RWPE2 (cell line): ENCODE measurements at regions not wholly inside any gene's neighbourhood (a gene's known extent, or its start where the extent isn't known, plus 50 kb on each side); places are given as distances from the start of the nearest gene placed in this dataset.

Source experiments
- ATAC-seq: fragments of 200-7000 bp; cut with Tn5 transposase; 3 replicates; pipeline ENCODE4 v1.9.1; 2021; ENCODE audit warnings: low read depth
- DNase-seq: peaks from one replicate; pipeline ENCODE4 v3.0.0-alpha.2; 2020; ENCODE audit warnings: low spot score
- H3K27ac ChIP-seq: fragments of 450-650 bp; 2 replicates; pipeline ENCODE4 v1.5.1; 2017; ENCODE audit warnings: mild to moderate bottlenecking; ENCODE audit not compliant: poor library complexity, severe bottlenecking
- H3K27me3 ChIP-seq: fragments of 250-450 bp; sonication (Bioruptor Pico); 2 replicates; pipeline ENCODE4 v1.5.1; 2021; ENCODE audit warnings: mild to moderate bottlenecking, moderate library complexity; ENCODE audit not compliant: insufficient read depth, poor library complexity, severe bottlenecking
- H3K36me3 ChIP-seq: fragments of 250-450 bp; sonication (Bioruptor Pico); 2 replicates; pipeline ENCODE4 v1.5.1; 2020; ENCODE audit warnings: low read depth, mild to moderate bottlenecking, moderate library complexity
- H3K4me1 ChIP-seq: fragments of 250-450 bp; sonication (Bioruptor Pico); 2 replicates; pipeline ENCODE4 v1.5.1; 2021; ENCODE audit warnings: mild to moderate bottlenecking, moderate library complexity; ENCODE audit not compliant: insufficient read depth, poor library complexity, severe bottlenecking
- H3K4me3 ChIP-seq: fragments of 250-450 bp; sonication (Bioruptor Pico); 2 replicates; pipeline ENCODE4 v1.5.1; 2021; ENCODE audit warnings: mild to moderate bottlenecking, moderate library complexity; ENCODE audit not compliant: severe bottlenecking
- H3K9me3 ChIP-seq: fragments of 250-450 bp; sonication (Bioruptor Pico); 2 replicates; pipeline ENCODE4 v1.5.1; 2021; ENCODE audit warnings: mild to moderate bottlenecking, moderate library complexity; ENCODE audit not compliant: severe bottlenecking
- TF ChIP-seq, protein P1 (sequence below): fragments of 450-650 bp; IDR thresholded peaks from one replicate; pipeline ENCODE4 v1.5.1; 2017; ENCODE audit warnings: mild to moderate bottlenecking, moderate library complexity; ENCODE audit not compliant: poor library complexity, severe bottlenecking

GRCh38 chr13:100854006-100854405 lies 179.4 kb upstream of the TMTC4 start:
- Histone ChIP-seq H3K27me3 (no peaks in the 10 kb centered on the region), H3K9me3 (no peaks in the 10 kb centered on the region), H3K4me1 (no peaks in the 10 kb centered on the region), H3K27ac (no peak overlapping the region), H3K4me3 (no peak overlapping the region), H3K36me3 (no peaks in the 10 kb centered on the region)
- DNase-seq, result no peak
- TF ChIP-seq, protein P1, sequence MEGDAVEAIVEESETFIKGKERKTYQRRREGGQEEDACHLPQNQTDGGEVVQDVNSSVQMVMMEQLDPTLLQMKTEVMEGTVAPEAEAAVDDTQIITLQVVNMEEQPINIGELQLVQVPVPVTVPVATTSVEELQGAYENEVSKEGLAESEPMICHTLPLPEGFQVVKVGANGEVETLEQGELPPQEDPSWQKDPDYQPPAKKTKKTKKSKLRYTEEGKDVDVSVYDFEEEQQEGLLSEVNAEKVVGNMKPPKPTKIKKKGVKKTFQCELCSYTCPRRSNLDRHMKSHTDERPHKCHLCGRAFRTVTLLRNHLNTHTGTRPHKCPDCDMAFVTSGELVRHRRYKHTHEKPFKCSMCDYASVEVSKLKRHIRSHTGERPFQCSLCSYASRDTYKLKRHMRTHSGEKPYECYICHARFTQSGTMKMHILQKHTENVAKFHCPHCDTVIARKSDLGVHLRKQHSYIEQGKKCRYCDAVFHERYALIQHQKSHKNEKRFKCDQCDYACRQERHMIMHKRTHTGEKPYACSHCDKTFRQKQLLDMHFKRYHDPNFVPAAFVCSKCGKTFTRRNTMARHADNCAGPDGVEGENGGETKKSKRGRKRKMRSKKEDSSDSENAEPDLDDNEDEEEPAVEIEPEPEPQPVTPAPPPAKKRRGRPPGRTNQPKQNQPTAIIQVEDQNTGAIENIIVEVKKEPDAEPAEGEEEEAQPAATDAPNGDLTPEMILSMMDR, result no peak
- ATAC-seq, result no peak

DNA sequence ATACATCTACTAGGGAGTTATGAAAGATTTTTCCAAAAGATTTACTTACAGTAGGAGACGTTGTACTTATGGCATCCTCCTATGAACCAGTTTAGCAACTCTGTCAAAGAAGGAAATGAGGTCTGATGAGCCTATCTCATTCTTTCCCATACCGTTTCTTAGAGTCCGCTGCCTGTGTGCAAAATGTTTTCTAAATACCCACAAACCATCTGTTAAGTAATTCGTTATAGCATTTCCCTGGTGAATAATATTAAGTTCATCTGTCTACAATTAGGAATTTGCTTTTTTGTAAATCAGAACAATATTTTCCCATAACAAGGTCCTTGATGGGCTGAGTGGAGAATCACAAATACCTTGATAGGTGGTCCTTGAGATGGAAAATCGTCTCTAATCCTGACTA lies 178.8 kb upstream of the TMTC4 start:
- ATAC-seq, result no peak
- TF ChIP-seq, protein P1, result no peak
- Histone ChIP-seq H3K27ac (no peak overlapping the region), H3K4me1 (no peaks in the 10 kb centered on the region), H3K4me3 (no peak overlapping the region), H3K36me3 (no peaks in the 10 kb centered on the region), H3K9me3 (no peaks in the 10 kb centered on the region), H3K27me3 (no peaks in the 10 kb centered on the region)
- no peak for DNase-seq

- TF ChIP-seq, protein P1, result no peak
- DNase-seq, result no peak
- H3K9me3 ChIP-seq, result no peaks in the 10 kb centered on the region
- H3K4me1 ChIP-seq, result no peaks in the 10 kb centered on the region
- H3K36me3 ChIP-seq, result no peaks in the 10 kb centered on the region
- H3K27me3 ChIP-seq, result no peaks in the 10 kb centered on the region
- no peak overlapping the region for H3K27ac ChIP-seq
- H3K4me3 ChIP-seq, result no peak overlapping the region
- ATAC-seq, result no peak
These were observed 177.6 kb upstream of the TMTC4 start for GRCh38 chr13:100852146-100852545.

DNA sequence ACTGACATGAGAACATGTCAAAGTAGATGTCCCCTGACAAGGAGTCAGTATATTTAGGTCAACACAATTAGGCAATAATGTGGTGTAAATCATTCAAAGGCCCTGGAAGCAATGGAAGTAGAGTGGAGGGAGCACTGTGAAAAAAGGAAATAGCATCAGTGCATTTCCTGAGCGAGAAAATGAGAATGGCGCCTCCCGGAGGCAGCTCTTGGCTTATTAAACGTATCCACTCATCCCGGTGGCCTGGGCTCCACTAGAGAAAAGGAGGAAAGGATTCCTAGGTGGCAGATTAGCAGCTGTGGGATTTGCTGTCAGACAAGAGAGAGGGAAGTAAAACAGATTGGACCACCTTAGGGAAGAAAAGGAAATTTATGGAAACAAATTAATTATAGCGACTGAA lies 173.7 kb upstream of the TMTC4 start:
- no peaks in the 10 kb centered on the region for H3K36me3 ChIP-seq

DNA sequence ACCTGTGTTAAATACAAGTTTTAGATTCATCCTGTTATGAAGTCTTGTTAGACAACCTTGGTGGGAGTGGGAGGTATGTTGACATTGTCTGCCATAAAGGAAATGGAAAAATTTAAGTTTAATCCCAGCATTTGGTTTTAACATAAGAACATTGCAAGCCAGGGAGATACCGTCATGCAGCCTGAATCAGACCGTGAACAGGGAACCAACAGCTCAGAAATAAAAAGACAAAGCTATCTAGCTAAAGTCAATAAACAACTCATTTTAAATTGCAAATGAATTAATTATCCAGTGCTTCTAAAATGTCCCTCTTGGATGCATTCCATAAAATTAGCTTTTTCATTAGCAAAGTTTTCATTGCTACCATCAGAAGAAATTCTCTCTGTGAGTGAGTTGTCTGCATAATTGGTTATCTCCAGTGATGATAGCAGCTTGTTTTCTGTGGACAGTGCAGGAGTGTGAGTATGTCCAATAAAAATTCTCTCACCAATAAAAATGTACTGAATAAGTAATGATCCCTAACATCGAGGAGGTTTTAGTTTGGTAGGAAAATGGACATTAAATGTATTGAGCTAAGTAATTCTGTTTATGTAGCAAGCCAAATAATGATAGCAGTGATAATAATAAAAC lies 170.6 kb upstream of the TMTC4 start:
- no peaks in the 10 kb centered on the region for H3K9me3 ChIP-seq
- H3K4me3 ChIP-seq, result no peak overlapping the region
- TF ChIP-seq, protein P1, result no peak
- no peak overlapping the region for H3K27ac ChIP-seq
- DNase-seq (no peak), ATAC-seq (no peak)
- H3K36me3 ChIP-seq, result no peaks in the 10 kb centered on the region
- no peaks in the 10 kb centered on the region for H3K27me3 ChIP-seq
- H3K4me1 ChIP-seq, result no peaks in the 10 kb centered on the region

More for the DNA sequence above, 173.7 kb upstream of the TMTC4 start:
- H3K27me3 ChIP-seq, result no peaks in the 10 kb centered on the region
- H3K4me3 ChIP-seq, result no peak overlapping the region
- TF ChIP-seq, protein P1, result no peak
- ATAC-seq (no peak), DNase-seq (no peak)
- H3K27ac ChIP-seq, result no peak overlapping the region
- H3K9me3 ChIP-seq, result no peaks in the 10 kb centered on the region
- no peaks in the 10 kb centered on the region for H3K4me1 ChIP-seq
